ENCODE measurements at regions not wholly inside any gene's neighbourhood (a gene's known extent, or its start where the extent isn't known, plus 50 kb on each side); places are given as distances from the start of the nearest gene placed in this dataset.

DNA sequence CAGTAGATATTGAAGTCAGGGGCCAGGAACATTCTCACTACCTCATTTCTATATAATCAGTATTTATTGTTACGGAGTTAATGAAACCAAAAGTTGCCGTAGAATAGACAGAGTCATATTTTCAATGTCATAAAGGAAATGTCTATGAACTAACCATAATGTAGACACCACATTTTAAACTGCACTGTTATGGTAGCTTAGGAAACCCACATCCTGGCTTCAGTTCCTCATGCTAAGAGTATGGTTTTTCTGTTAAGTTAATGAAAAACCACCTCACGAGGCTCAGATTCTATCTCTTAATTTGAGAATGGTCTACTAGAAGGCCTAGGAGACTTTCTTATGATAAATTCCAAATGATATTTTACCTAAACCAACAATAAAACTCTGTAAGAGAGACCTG lies 166.5 kb downstream of the TMEM26 start:
- Histone ChIP-seq H3K27ac (no peak overlapping the region), H3K4me3 (no peak overlapping the region), H3K36me3 (no peaks in the 10 kb centered on the region), H3K27me3 (no peaks in the 10 kb centered on the region), H3K9me3 (no peaks in the 10 kb centered on the region), H3K4me1 (peaks cover 0 to 13% of the 10 kb centered on the region in 2 donors)
- DNase-seq (no peak), ATAC-seq (peak; percentile 14)
- TF ChIP-seq, protein P1, sequence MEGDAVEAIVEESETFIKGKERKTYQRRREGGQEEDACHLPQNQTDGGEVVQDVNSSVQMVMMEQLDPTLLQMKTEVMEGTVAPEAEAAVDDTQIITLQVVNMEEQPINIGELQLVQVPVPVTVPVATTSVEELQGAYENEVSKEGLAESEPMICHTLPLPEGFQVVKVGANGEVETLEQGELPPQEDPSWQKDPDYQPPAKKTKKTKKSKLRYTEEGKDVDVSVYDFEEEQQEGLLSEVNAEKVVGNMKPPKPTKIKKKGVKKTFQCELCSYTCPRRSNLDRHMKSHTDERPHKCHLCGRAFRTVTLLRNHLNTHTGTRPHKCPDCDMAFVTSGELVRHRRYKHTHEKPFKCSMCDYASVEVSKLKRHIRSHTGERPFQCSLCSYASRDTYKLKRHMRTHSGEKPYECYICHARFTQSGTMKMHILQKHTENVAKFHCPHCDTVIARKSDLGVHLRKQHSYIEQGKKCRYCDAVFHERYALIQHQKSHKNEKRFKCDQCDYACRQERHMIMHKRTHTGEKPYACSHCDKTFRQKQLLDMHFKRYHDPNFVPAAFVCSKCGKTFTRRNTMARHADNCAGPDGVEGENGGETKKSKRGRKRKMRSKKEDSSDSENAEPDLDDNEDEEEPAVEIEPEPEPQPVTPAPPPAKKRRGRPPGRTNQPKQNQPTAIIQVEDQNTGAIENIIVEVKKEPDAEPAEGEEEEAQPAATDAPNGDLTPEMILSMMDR (IDR thresholded peaks at IDR 0.05), result no peak
- intact Hi-C loops (cut with DNase I), result no loop called here

DNA sequence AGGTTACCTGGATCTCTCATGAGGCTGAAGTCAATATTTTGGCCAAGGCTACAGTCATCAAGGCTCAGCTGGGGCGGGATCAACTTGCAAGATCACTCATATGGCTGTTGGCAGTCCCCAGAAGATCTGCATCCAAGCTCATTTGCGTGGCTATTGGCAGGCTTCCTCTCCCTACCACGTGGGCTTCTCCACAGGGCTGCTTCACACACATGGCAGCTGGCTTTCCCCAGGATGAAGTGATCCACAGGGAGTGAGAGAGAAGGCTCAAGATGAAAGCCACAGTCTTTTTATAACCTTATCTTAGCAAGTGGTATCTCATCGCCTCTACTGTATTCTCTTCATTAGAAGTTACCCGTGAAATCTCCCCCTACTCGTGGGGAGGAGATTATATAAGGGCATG lies 167.4 kb downstream of the TMEM26 start:
- ATAC-seq (no peak), DNase-seq (no peak)
- TF ChIP-seq, protein P1 (IDR thresholded peaks at IDR 0.05), result no peak
- Histone ChIP-seq H3K4me1 (peaks cover 0 to 13% of the 10 kb centered on the region in 2 donors), H3K36me3 (no peaks in the 10 kb centered on the region), H3K27me3 (no peaks in the 10 kb centered on the region), H3K9me3 (no peaks in the 10 kb centered on the region), H3K4me3 (no peak overlapping the region), H3K27ac (no peak overlapping the region)
- intact Hi-C loops (cut with DNase I), result no loop called here

DNA sequence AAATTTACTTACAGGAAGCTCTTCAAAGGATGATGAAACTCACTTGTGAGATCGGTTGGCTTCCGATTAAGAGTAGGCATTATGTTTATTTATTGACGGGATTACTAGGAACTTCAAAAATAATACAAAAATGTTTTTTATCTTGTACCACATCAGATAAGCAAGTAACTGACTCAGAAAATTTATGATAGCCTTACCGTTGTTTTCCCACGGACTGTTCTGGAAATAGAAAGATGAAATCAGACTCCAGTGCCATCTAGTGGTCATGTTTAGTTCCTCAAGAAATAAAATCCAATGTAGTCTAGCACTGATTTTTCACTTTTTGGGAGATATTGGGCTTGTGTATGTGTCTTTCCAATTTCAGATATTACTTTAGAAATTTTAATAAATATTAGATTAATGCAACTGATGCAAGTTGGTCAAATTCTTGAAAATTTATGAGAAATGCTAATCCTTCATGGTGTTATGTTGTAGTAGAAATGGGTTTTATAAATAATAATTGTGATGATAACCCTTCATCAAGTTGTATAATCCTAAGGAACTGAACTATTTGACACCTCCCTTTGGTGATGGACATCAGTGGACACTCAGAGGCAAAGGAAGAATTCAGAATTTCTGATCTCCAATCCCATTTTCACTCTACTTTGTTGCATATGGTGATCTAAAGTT lies 168.8 kb downstream of the TMEM26 start:
- peak in 2 of 4 donors; percentile 50 to 68 for DNase-seq
- intact Hi-C loops (cut with DNase I), result no loop called here
- Histone ChIP-seq H3K27ac (peak overlapping the region; percentile 0 to 41), H3K9me3 (no peaks in the 10 kb centered on the region), H3K4me3 (no peak overlapping the region), H3K27me3 (no peaks in the 10 kb centered on the region), H3K4me1 (peaks cover 0 to 13% of the 10 kb centered on the region in 2 donors), H3K36me3 (no peaks in the 10 kb centered on the region)
- TF ChIP-seq, protein P1 (IDR thresholded peaks at IDR 0.05), result peak; percentile 56 to 76
- peak; percentile 91 for ATAC-seq

DNA sequence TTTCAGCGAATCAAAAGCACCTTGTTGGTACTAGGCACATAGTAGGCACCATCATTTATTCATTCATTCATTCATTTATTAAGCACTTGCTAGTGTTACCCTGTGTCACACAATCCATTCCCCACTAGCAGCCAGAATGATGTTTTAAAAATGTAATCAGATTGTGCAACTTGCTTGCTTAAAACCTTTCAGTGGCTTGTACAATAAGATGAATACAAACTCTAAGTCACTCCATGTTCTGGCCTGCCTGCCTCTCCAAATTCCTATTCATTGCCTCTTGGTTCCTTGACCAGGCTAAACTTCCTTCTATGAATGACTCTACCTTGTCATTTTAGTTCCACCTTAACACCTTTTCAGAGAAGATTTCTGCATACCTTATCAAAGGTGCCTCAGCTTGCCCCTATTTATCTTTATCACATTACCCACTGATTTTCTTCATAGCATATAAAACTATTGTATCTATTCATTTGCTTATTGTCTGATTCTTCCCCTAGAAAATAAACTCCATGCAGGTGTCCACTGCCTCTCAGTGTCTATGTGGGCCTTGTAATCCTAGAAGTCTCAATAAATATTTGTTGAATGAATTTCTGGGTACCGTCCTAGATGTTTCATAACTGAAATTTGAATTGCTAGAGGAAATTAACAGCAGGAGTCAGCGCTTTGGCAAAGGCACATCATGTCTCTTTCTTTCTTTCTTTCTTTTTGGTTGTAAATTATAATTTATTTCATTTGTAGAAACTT lies 169.5 kb downstream of the TMEM26 start:
- no peak overlapping the region for H3K4me3 ChIP-seq
- H3K27ac ChIP-seq, result peak overlapping the region; percentile 0 to 41
- H3K9me3 ChIP-seq, result no peaks in the 10 kb centered on the region
- H3K27me3 ChIP-seq, result no peaks in the 10 kb centered on the region
- H3K4me1 ChIP-seq, result peaks cover 0 to 13% of the 10 kb centered on the region in 2 donors
- ATAC-seq (peak; percentile 83), DNase-seq (no peak)
- no peaks in the 10 kb centered on the region for H3K36me3 ChIP-seq
- TF ChIP-seq, protein P1 (IDR thresholded peaks at IDR 0.05), result no peak
- intact Hi-C loops (cut with DNase I), result no loop called here

DNA sequence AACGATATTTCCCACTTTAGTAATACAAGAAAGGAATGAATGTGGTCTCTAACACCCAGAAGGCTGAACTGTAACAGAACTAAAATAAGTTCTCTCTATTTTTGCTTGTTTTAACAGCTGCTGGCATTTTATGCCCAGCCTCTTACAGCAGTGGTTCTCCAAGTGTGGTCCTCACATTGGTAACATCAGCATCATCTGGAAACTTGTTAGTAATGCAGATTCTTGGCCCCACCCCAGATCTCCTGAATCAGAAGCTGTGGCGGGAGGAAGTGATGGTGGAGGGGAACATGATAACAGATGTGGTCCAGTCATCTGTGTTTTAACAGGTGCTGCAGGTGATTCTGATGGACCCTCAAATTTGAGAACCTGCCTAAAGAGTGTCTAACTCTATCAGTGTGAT lies 170.1 kb downstream of the TMEM26 start:
- ATAC-seq, result no peak
- DNase-seq, result no peak
- no peaks in the 10 kb centered on the region for H3K27me3 ChIP-seq
- H3K9me3 ChIP-seq, result no peaks in the 10 kb centered on the region
- no peak overlapping the region for H3K4me3 ChIP-seq
- H3K36me3 ChIP-seq, result no peaks in the 10 kb centered on the region
- TF ChIP-seq, protein P1 (IDR thresholded peaks at IDR 0.05), result no peak
- H3K4me1 ChIP-seq, result peaks cover 0 to 13% of the 10 kb centered on the region in 2 donors
- no peak overlapping the region for H3K27ac ChIP-seq
- intact Hi-C loops (cut with DNase I), result no loop called here

Measured in left lung (tissue), 4 donors.